ENCODE measurements at regions not wholly inside any gene's neighbourhood (a gene's known extent, or its start where the extent isn't known, plus 50 kb on each side); places are given as distances from the start of the nearest gene placed in this dataset.

GRCh38 chr22:47697861-47698260 is 935.4 kb downstream of the TBC1D22A start:
- H3K9me3 Mint-ChIP-seq, result no peaks in the 10 kb centered on the region
- peaks cover 7% of the 10 kb centered on the region for H3K27me3 Mint-ChIP-seq (ENCODE audit: low read depth)

DNA sequence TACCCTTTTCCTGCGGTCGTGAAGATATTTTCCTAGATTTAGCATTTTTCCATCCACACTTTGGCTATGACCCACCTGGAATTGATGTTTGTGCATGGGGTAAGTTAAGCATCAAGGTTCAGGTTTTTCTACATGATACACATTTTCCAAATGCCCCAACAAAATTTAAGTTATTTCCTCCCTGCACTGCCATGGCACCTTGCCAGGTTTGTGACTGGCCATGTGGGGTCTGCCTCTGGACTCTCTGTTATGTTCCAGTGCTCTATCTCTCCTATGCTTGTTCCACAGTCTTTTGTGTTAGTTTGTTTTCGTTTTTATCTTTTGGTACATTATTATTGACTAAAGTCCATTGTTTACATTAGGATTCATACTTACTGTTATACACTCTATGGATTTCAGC is 934.3 kb downstream of the TBC1D22A start:
- H3K4me1 Mint-ChIP-seq, result no peaks in the 10 kb centered on the region

More at GRCh38 chr22:47697861-47698260, 935.4 kb downstream of the TBC1D22A start:
- H3K27ac Mint-ChIP-seq (ENCODE audit: unreplicated experiment), result no peak overlapping the region
- no peak overlapping the region for H3K4me3 Mint-ChIP-seq
- no peaks in the 10 kb centered on the region for H3K36me3 Mint-ChIP-seq (ENCODE audit: low read depth)
- H3K4me1 Mint-ChIP-seq, result no peaks in the 10 kb centered on the region
- no peak for TF ChIP-seq CTCF (conservative IDR thresholded peaks at IDR 0.05)
- no peak for DNase-seq (ENCODE audit: low read depth, low spot score)

DNA sequence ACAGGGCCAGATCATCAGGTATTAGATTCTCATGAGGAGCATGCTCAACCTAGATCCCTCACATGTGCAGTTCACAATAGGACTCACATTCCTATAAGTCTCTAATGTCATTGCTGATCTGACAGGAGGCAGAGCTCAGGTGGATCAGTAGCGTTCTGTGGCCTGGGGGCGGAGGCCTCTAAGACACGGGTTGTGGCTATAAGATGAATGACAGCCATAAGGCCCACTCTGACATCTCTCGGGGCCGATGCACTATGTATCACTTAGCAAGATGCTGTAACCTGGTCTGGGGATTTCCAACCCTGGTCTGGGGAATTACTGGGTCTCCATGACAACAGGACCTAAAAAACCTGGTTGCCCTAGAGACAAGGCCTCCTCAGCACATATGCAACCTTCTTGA is 932.7 kb downstream of the TBC1D22A start:
- Mint-ChIP-seq H3K27ac (ENCODE audit: unreplicated experiment) (no peak overlapping the region), H3K4me3 (no peak overlapping the region), H3K36me3 (ENCODE audit: low read depth) (no peaks in the 10 kb centered on the region), H3K9me3 (no peaks in the 10 kb centered on the region), H3K27me3 (ENCODE audit: low read depth) (peaks cover 3% of the 10 kb centered on the region), H3K4me1 (no peaks in the 10 kb centered on the region)
- no peak for TF ChIP-seq CTCF (conservative IDR thresholded peaks at IDR 0.05)
- DNase-seq (ENCODE audit: low read depth, low spot score), result no peak

More for the DNA sequence above, 934.3 kb downstream of the TBC1D22A start:
- Mint-ChIP-seq H3K4me3 (no peak overlapping the region), H3K9me3 (no peaks in the 10 kb centered on the region), H3K27me3 (ENCODE audit: low read depth) (peaks cover 7% of the 10 kb centered on the region), H3K36me3 (ENCODE audit: low read depth) (no peaks in the 10 kb centered on the region), H3K27ac (ENCODE audit: unreplicated experiment) (no peak overlapping the region)
- no peak for TF ChIP-seq CTCF (conservative IDR thresholded peaks at IDR 0.05)
- no peak for DNase-seq (ENCODE audit: low read depth, low spot score)

- Mint-ChIP-seq H3K9me3 (no peaks in the 10 kb centered on the region), H3K4me1 (no peaks in the 10 kb centered on the region), H3K27ac (ENCODE audit: unreplicated experiment) (no peak overlapping the region), H3K27me3 (ENCODE audit: low read depth) (peaks cover 3% of the 10 kb centered on the region), H3K36me3 (ENCODE audit: low read depth) (no peaks in the 10 kb centered on the region), H3K4me3 (no peak overlapping the region)
- no peak for TF ChIP-seq CTCF (conservative IDR thresholded peaks at IDR 0.05)
- no peak for DNase-seq (ENCODE audit: low read depth, low spot score)
These were observed 932.2 kb downstream of the TBC1D22A start for GRCh38 chr22:47694536-47695130.

DNA sequence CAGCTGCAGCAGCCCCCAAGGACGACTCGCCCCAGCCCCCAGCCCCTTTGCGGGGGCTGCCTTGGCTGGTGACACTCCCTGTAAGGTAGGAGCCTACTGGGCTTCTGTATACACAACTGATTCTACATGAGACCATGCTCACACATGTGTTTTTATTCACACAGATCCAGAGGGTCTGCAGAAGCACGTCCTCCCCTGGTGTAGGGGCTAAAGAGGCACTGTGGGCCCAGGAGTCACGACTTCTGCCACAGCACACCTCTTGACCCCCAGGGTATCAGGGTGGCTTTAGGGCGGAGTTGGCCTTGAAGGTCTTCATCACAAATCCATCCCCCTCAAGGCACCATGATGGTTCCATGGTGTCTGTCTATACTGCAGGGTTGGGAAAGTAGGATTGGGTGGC is 931.2 kb downstream of the TBC1D22A start:
- H3K4me1 Mint-ChIP-seq, result no peaks in the 10 kb centered on the region
- DNase-seq (ENCODE audit: low read depth, low spot score), result no peak
- H3K27ac Mint-ChIP-seq (ENCODE audit: unreplicated experiment), result no peak overlapping the region
- H3K9me3 Mint-ChIP-seq, result no peaks in the 10 kb centered on the region
- no peak overlapping the region for H3K4me3 Mint-ChIP-seq
- peaks cover 3% of the 10 kb centered on the region for H3K27me3 Mint-ChIP-seq (ENCODE audit: low read depth)
- no peaks in the 10 kb centered on the region for H3K36me3 Mint-ChIP-seq (ENCODE audit: low read depth)
- no peak for TF ChIP-seq CTCF (conservative IDR thresholded peaks at IDR 0.05)

All from neural crest cell (in vitro differentiated cells).